IMR-90 (cell line): ENCODE measurements at regions not wholly inside any gene's neighbourhood (a gene's known extent, or its start where the extent isn't known, plus 50 kb on each side); places are given as distances from the start of the nearest gene placed in this dataset.

Source experiments
- ATAC-seq: fragments of 200-7000 bp; cut with Tn5 transposase; 2 replicates; pipeline ENCODE4 v1.9.1; 2020; ENCODE audit warnings: low read depth, mild to moderate bottlenecking, moderate library complexity
- BruUV-seq: library from RNA; stranded (reverse); fragments of 400-500 nt; replicated peaks from 2 replicates; lab custom pipeline; 2021; lab: Mats Ljungman, UMichigan
- CTCF ChIA-PET: fragments of 300-600 bp; formaldehyde crosslinking; extraction: SDS; loops from one replicate; lab custom pipeline; 2021; ENCODE audit warnings: antibody characterized with exemption; lab: Yijun Ruan, JAX
- POLR2A ChIA-PET: fragments of 300-600 bp; sonication (Branson Sonifier 250); formaldehyde crosslinking; loops from one replicate; lab custom pipeline; 2022; ENCODE audit warnings: antibody characterized with exemption; ENCODE audit not compliant: unreplicated experiment; lab: Charles Lee
- DNase-seq: peaks from one replicate; pipeline ENCODE4 v3.0.0; 2013
- H2AFZ ChIP-seq: replicated peaks from 2 replicates; pipeline ENCODE3; 2013; ENCODE audit warnings: low read length, mild to moderate bottlenecking; ENCODE audit not compliant: poor library complexity
- H2AK5ac ChIP-seq: 2 replicates; pipeline ENCODE4 v1.6.1; 2013; ENCODE audit warnings: low read depth, low read length, inconsistent platforms
- H2AK9ac ChIP-seq: replicated peaks from 2 replicates; pipeline ENCODE3; 2013; ENCODE audit warnings: mild to moderate bottlenecking, low read depth, low read length, moderate library complexity; ENCODE audit not compliant: poor library complexity
- H2BK120ac ChIP-seq: 2 replicates; pipeline ENCODE4 v1.6.1; 2013; ENCODE audit warnings: low read depth, low read length, inconsistent platforms
- H2BK15ac ChIP-seq: 3 replicates; pipeline ENCODE4 v1.6.1; 2013; ENCODE audit warnings: low read depth, low read length, inconsistent platforms
- H2BK20ac ChIP-seq: 2 replicates; pipeline ENCODE4 v1.6.1; 2013; ENCODE audit warnings: low read depth, mild to moderate bottlenecking, inconsistent platforms, low read length, moderate library complexity
- H2BK5ac ChIP-seq: 2 replicates; pipeline ENCODE4 v1.6.1; 2013; ENCODE audit warnings: mild to moderate bottlenecking, low read depth, low read length, inconsistent platforms; ENCODE audit not compliant: poor library complexity, severe bottlenecking
- H3K14ac ChIP-seq: replicated peaks from 2 replicates; pipeline ENCODE4 v1.6.1; 2013; ENCODE audit warnings: low read depth, low read length, inconsistent platforms
- H3K18ac ChIP-seq: 2 replicates; pipeline ENCODE4 v1.6.1; 2013; ENCODE audit warnings: low read depth, low read length, control low read depth
- H3K23ac ChIP-seq: 2 replicates; pipeline ENCODE4 v1.6.1; 2013; ENCODE audit warnings: low read depth, low read length, inconsistent platforms
- H3K27ac ChIP-seq: 2 replicates; pipeline ENCODE4 v1.5.1; 2013; ENCODE audit warnings: mild to moderate bottlenecking, control low read depth, low read length; ENCODE audit not compliant: insufficient read depth
- H3K27me3 ChIP-seq: 2 replicates; pipeline ENCODE4 v1.6.1; 2013; ENCODE audit warnings: low read length; ENCODE audit not compliant: control insufficient read depth, insufficient read depth
- H3K36me3 ChIP-seq: 2 replicates; pipeline ENCODE4 v1.6.1; 2013; ENCODE audit warnings: low read length, mixed read lengths; ENCODE audit not compliant: control insufficient read depth, insufficient read depth
- H3K4ac ChIP-seq: 2 replicates; pipeline ENCODE4 v1.6.1; 2013; ENCODE audit warnings: low read depth, low read length, inconsistent platforms
- H3K4me1 ChIP-seq: 2 replicates; pipeline ENCODE4 v1.6.1; 2013; ENCODE audit warnings: low read length, mixed read lengths; ENCODE audit not compliant: control insufficient read depth, insufficient read depth
- H3K4me2 ChIP-seq: 2 replicates; pipeline ENCODE4 v1.6.1; 2013; ENCODE audit warnings: low read depth, mild to moderate bottlenecking, control low read depth, low read length, moderate library complexity
- H3K4me3 ChIP-seq: 2 replicates; pipeline ENCODE4 v1.5.1; 2013; ENCODE audit warnings: low read depth, mild to moderate bottlenecking, control low read depth, low read length, moderate library complexity; ENCODE audit not compliant: insufficient read depth
- H3K56ac ChIP-seq: 2 replicates; pipeline ENCODE4 v1.6.1; 2013; ENCODE audit warnings: low read length, inconsistent platforms; ENCODE audit not compliant: insufficient read depth; ENCODE audit errors: extremely low read depth
- H3K79me1 ChIP-seq, 2 experiments: 2 replicates each; pipeline ENCODE4 v1.6.1; 2013; ENCODE audit warnings: low read length in 2 of 2, inconsistent platforms in 1 of 2, low read depth in 1 of 2
- H3K9ac ChIP-seq: 2 replicates; pipeline ENCODE4 v1.6.1; 2013; ENCODE audit warnings: low read depth, low read length, control low read depth
- H3K9me1 ChIP-seq: 2 replicates; pipeline ENCODE4 v1.6.1; 2013; ENCODE audit warnings: low read length, inconsistent platforms; ENCODE audit not compliant: insufficient read depth
- H3K9me3 ChIP-seq: 2 replicates; pipeline ENCODE4 v1.6.1; 2013; ENCODE audit warnings: low read length; ENCODE audit not compliant: control insufficient read depth, insufficient read depth
- H4K20me1 ChIP-seq: 2 replicates; pipeline ENCODE4 v1.6.1; 2013; ENCODE audit warnings: low read length, inconsistent platforms; ENCODE audit not compliant: insufficient read depth
- H4K5ac ChIP-seq: 2 replicates; pipeline ENCODE4 v1.6.1; 2013; ENCODE audit warnings: mild to moderate bottlenecking, low read depth, low read length, control low read depth
- H4K8ac ChIP-seq, 2 experiments: 2 replicates each; pipeline ENCODE4 v1.6.1; 2013; ENCODE audit warnings: low read depth in 2 of 2, low read length in 2 of 2, control low read depth in 1 of 2, inconsistent platforms in 1 of 2
- H4K91ac ChIP-seq: 2 replicates; pipeline ENCODE4 v1.6.1; 2013; ENCODE audit warnings: low read depth, low read length, inconsistent platforms; ENCODE audit not compliant: insufficient read depth
- CEBPB ChIP-seq: IDR thresholded peaks from 2 replicates; pipeline ENCODE4 v1.6.1; 2012; ENCODE audit warnings: low read depth, low read length, improper control_type of control experiment
- CHD1 ChIP-seq: IDR thresholded peaks from 2 replicates; pipeline ENCODE4 v1.6.1; 2012; ENCODE audit warnings: low read depth, low read length, improper control_type of control experiment
- MAZ ChIP-seq: IDR thresholded peaks from 2 replicates; pipeline ENCODE4 v1.6.1; 2012; ENCODE audit warnings: low read depth, mild to moderate bottlenecking, low read length, improper control_type of control experiment, moderate library complexity, borderline replicate concordance
- MXI1 ChIP-seq: IDR thresholded peaks from 2 replicates; pipeline ENCODE4 v1.6.1; 2012; ENCODE audit warnings: low read depth, mild to moderate bottlenecking, low read length, moderate library complexity, borderline replicate concordance
- NFE2L2 ChIP-seq: fragments of 150-350 bp; IDR thresholded peaks from 2 replicates; pipeline ENCODE4 v1.6.1; 2016; ENCODE audit warnings: low read depth, mild to moderate bottlenecking, low read length
- POLR2A ChIP-seq: IDR thresholded peaks from 2 replicates; pipeline ENCODE4 v1.6.1; 2012; ENCODE audit warnings: mild to moderate bottlenecking, low read depth, low read length
- RAD21 ChIP-seq: IDR thresholded peaks from 2 replicates; pipeline ENCODE4 v1.6.1; 2012; ENCODE audit warnings: low read length, improper control_type of control experiment
- RCOR1 ChIP-seq: IDR thresholded peaks from 2 replicates; pipeline ENCODE4 v1.6.1; 2012; ENCODE audit warnings: mild to moderate bottlenecking, low read length, improper control_type of control experiment; ENCODE audit not compliant: insufficient replicate concordance
- RFX5 ChIP-seq: IDR thresholded peaks from 2 replicates; pipeline ENCODE4 v1.8.0; 2012; ENCODE audit warnings: low read depth, mild to moderate bottlenecking, low read length, moderate library complexity
- SMC3 ChIP-seq: fragments of 150-350 bp; IDR thresholded peaks from 2 replicates; pipeline ENCODE4 v1.6.1; 2016; ENCODE audit warnings: low read depth, mild to moderate bottlenecking, antibody characterized with exemption, low read length, moderate library complexity
- dilution Hi-C: fragments of 300-500 bp; cut with HindIII; formaldehyde crosslinking; loops from one replicate; pipeline ENCODE4 v1.14.3; 2018; ENCODE audit warnings: low sequenced_read_pairs; ENCODE audit not compliant: unreplicated experiment
- in situ Hi-C: fragments of 300-500 bp; cut with MboI; formaldehyde crosslinking; loops from 3 replicates; pipeline ENCODE4 v1.14.3; 2019; ENCODE audit warnings: low sequenced_read_pairs, inconsistent platforms, mixed read lengths
- intact Hi-C: fragments of 100-400 bp; cut with micrococcal nuclease; formaldehyde crosslinking; loops from 2 replicates; pipeline ENCODE4 v1.10.0; 2022
- TF ChIP-seq, protein P1 (sequence below): fragments of 150-350 bp; IDR thresholded peaks from 2 replicates; pipeline ENCODE4 v1.6.1; 2017; ENCODE audit warnings: mild to moderate bottlenecking, antibody characterized with exemption, low read length, low read depth
- TF ChIP-seq, protein P2 (sequence below): conservative IDR thresholded peaks from 2 replicates; pipeline ENCODE4 v1.5.1; 2012; ENCODE audit warnings: mild to moderate bottlenecking, low read depth, low read length, improper control_type of control experiment
- TF ChIP-seq, protein P3 (sequence below): fragments of 150-350 bp; IDR thresholded peaks from 2 replicates; pipeline ENCODE4 v1.6.1; 2016; ENCODE audit warnings: low read depth, mild to moderate bottlenecking, low read length, moderate library complexity, borderline replicate concordance

DNA sequence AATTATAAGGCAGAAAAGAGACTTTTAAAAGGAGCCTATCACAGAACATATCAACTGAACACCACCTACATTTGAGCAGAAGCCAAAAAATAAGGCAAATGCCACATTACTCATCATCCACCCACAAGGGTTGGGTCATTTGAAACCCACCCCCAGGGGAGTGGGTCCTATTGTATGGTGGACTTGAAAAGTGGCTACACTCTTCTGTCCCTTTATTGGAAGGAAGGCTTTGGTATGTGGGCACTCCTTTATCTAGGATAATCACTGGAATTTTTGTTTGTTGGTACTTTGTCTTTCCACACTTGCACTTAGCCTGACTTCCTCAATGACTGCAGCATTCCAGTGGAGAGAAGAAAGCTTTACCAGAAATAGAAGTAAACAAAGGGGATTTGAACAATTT is 157.2 kb upstream of the COL11A1 start:
- Histone ChIP-seq H2BK20ac (peak overlapping the region; percentile 67), H3K9me1 (no peaks in the 10 kb centered on the region), H3K36me3 (no peaks in the 10 kb centered on the region), H3K18ac (peak overlapping the region; percentile 91), H3K4me3 (no peak overlapping the region), H3K56ac (no peak overlapping the region), H4K8ac (peak overlapping the region; percentile 16 to 72; a peak in 2 of 4 replicates), H3K14ac (peak overlapping the region; percentile 52), H3K79me1 (no peaks in the 10 kb centered on the region), H3K23ac (peak overlapping the region; percentile 13; the same call in 1 of the 2 replicates), H2AFZ (no peak overlapping the region), H2AK9ac (no peak overlapping the region), H3K27me3 (no peaks in the 10 kb centered on the region), H3K4ac (peak overlapping the region; percentile 60; the same call in 1 of the 2 replicates), H4K20me1 (no peaks in the 10 kb centered on the region), H3K4me1 (peaks cover 10% of the 10 kb centered on the region), H4K5ac (peak overlapping the region; percentile 94), H3K27ac (peak overlapping the region; percentile 55; the same call in 1 of the 2 replicates), H4K91ac (peak overlapping the region; percentile 56; the same call in 1 of the 2 replicates), H2BK15ac (0 out of 3 replicates have a peak overlapping the region, but pooled peaks have one; percentile 4), H3K9ac (no peak overlapping the region), H2BK5ac (peak overlapping the region; percentile 93), H3K4me2 (peak overlapping the region; percentile 81; the same call in 1 of the 2 replicates), H2AK5ac (no peak overlapping the region), H3K9me3 (no peaks in the 10 kb centered on the region), H2BK120ac (peak overlapping the region; percentile 72)
- ChIA-PET POLR2A (no interaction called here), CTCF (no interaction called here)
- ATAC-seq (peak; percentile 83), DNase-seq (peak; percentile 26)
- intact Hi-C loops = no loop called here
- BruUV-seq = no TSS peak
- dilution Hi-C loops = no loop called here
- no peak for TF ChIP-seq CEBPB
- TF ChIP-seq RFX5 = no peak
- TF ChIP-seq, protein P1, sequence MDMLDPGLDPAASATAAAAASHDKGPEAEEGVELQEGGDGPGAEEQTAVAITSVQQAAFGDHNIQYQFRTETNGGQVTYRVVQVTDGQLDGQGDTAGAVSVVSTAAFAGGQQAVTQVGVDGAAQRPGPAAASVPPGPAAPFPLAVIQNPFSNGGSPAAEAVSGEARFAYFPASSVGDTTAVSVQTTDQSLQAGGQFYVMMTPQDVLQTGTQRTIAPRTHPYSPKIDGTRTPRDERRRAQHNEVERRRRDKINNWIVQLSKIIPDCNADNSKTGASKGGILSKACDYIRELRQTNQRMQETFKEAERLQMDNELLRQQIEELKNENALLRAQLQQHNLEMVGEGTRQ = no peak
- no peak for TF ChIP-seq RCOR1
- TF ChIP-seq, protein P2, sequence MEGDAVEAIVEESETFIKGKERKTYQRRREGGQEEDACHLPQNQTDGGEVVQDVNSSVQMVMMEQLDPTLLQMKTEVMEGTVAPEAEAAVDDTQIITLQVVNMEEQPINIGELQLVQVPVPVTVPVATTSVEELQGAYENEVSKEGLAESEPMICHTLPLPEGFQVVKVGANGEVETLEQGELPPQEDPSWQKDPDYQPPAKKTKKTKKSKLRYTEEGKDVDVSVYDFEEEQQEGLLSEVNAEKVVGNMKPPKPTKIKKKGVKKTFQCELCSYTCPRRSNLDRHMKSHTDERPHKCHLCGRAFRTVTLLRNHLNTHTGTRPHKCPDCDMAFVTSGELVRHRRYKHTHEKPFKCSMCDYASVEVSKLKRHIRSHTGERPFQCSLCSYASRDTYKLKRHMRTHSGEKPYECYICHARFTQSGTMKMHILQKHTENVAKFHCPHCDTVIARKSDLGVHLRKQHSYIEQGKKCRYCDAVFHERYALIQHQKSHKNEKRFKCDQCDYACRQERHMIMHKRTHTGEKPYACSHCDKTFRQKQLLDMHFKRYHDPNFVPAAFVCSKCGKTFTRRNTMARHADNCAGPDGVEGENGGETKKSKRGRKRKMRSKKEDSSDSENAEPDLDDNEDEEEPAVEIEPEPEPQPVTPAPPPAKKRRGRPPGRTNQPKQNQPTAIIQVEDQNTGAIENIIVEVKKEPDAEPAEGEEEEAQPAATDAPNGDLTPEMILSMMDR = no peak
- no peak for TF ChIP-seq RAD21
- no peak for TF ChIP-seq MAZ
- TF ChIP-seq POLR2A = no peak
- no peak for TF ChIP-seq NFE2L2
- no peak for TF ChIP-seq MXI1
- TF ChIP-seq, protein P3, sequence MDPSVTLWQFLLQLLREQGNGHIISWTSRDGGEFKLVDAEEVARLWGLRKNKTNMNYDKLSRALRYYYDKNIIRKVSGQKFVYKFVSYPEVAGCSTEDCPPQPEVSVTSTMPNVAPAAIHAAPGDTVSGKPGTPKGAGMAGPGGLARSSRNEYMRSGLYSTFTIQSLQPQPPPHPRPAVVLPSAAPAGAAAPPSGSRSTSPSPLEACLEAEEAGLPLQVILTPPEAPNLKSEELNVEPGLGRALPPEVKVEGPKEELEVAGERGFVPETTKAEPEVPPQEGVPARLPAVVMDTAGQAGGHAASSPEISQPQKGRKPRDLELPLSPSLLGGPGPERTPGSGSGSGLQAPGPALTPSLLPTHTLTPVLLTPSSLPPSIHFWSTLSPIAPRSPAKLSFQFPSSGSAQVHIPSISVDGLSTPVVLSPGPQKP = no peak
- TF ChIP-seq SMC3 = no peak
- no peak for TF ChIP-seq CHD1
- in situ Hi-C loops = no loop called here
